Upper lobe of right lung (tissue), 1 donor: ENCODE measurements at regions not wholly inside any gene's neighbourhood (a gene's known extent, or its start where the extent isn't known, plus 50 kb on each side); places are given as distances from the start of the nearest gene placed in this dataset.

Experiments used
- ATAC-seq: fragments of 200-7000 bp; cut with Tn5 transposase; one replicate; pipeline ENCODE4 v1.9.1; 2020; ENCODE audit warnings: mild to moderate bottlenecking, moderate library complexity
- DNase-seq: peaks from one replicate; pipeline ENCODE4 v3.0.0-alpha.2; 2020
- H3K27ac ChIP-seq: fragments of 200-600 bp; one replicate; pipeline ENCODE4 v1.8.0; 2022
- H3K27me3 ChIP-seq: fragments of 200-600 bp; one replicate; pipeline ENCODE4 v1.8.0; 2022; ENCODE audit warnings: mild to moderate bottlenecking
- H3K36me3 ChIP-seq: fragments of 200-600 bp; one replicate; pipeline ENCODE4 v1.8.0; 2022
- H3K4me1 ChIP-seq: fragments of 200-600 bp; one replicate; pipeline ENCODE4 v1.8.0; 2022
- H3K4me3 ChIP-seq: fragments of 200-600 bp; one replicate; pipeline ENCODE4 v1.8.0; 2022; ENCODE audit warnings: mild to moderate bottlenecking
- H3K9me3 ChIP-seq: fragments of 200-600 bp; one replicate; pipeline ENCODE4 v1.8.0; 2022
- CTCF ChIP-seq: fragments of 200-600 bp; IDR thresholded peaks from one replicate; pipeline ENCODE4 v1.8.0; 2022; ENCODE audit warnings: antibody characterized with exemption
- intact Hi-C: fragments of 100-400 bp; cut with DNase I; formaldehyde crosslinking; loops from one replicate; pipeline ENCODE4 v1.11.0; 2022
- donor health status: DM: no; HTN: yes; CAD: no; lungs with severe emphysema.

GRCh38 chr2:67625690-67626475 lies 228.8 kb downstream of the ETAA1 start:
- Histone ChIP-seq H3K4me3 (no peak overlapping the region), H3K4me1 (no peaks in the 10 kb centered on the region), H3K27ac (no peak overlapping the region), H3K36me3 (no peaks in the 10 kb centered on the region), H3K9me3 (no peaks in the 10 kb centered on the region), H3K27me3 (no peaks in the 10 kb centered on the region)
- intact Hi-C loops: no loop called here
- DNase-seq (no peak), ATAC-seq (no peak)
- no peak for TF ChIP-seq CTCF

- TF ChIP-seq CTCF: no peak
- H3K4me3 ChIP-seq: no peak overlapping the region
- no peaks in the 10 kb centered on the region for H3K27me3 ChIP-seq
- no peaks in the 10 kb centered on the region for H3K4me1 ChIP-seq
- ATAC-seq (no peak), DNase-seq (no peak)
- H3K27ac ChIP-seq: no peak overlapping the region
- intact Hi-C loops: no loop called here
- H3K36me3 ChIP-seq: no peaks in the 10 kb centered on the region
- H3K9me3 ChIP-seq: no peaks in the 10 kb centered on the region
Observed at GRCh38 chr2:67626656-67627055, 229.5 kb downstream of the ETAA1 start.

- no peak for TF ChIP-seq CTCF
- Histone ChIP-seq H3K4me1 (no peaks in the 10 kb centered on the region), H3K4me3 (no peak overlapping the region), H3K36me3 (no peaks in the 10 kb centered on the region), H3K27me3 (no peaks in the 10 kb centered on the region), H3K9me3 (no peaks in the 10 kb centered on the region), H3K27ac (no peak overlapping the region)
- intact Hi-C loops: no loop called here
- DNase-seq: no peak
- ATAC-seq: no peak
Observed at GRCh38 chr2:67627456-67628207, 230.5 kb downstream of the ETAA1 start.

- Histone ChIP-seq H3K36me3 (no peaks in the 10 kb centered on the region), H3K27ac (no peak overlapping the region), H3K9me3 (no peaks in the 10 kb centered on the region), H3K27me3 (no peaks in the 10 kb centered on the region), H3K4me3 (no peak overlapping the region), H3K4me1 (no peaks in the 10 kb centered on the region)
- TF ChIP-seq CTCF: no peak
- DNase-seq (no peak), ATAC-seq (no peak)
- intact Hi-C loops: no loop called here
Observed at GRCh38 chr2:67628892-67629291, 231.8 kb downstream of the ETAA1 start.

GRCh38 chr2:67631483-67631882 lies 234.3 kb downstream of the ETAA1 start:
- Histone ChIP-seq H3K36me3 (no peaks in the 10 kb centered on the region), H3K9me3 (no peaks in the 10 kb centered on the region), H3K4me3 (no peak overlapping the region), H3K27ac (no peak overlapping the region), H3K27me3 (no peaks in the 10 kb centered on the region), H3K4me1 (no peaks in the 10 kb centered on the region)
- intact Hi-C loops: no loop called here
- TF ChIP-seq CTCF: no peak
- no peak for DNase-seq
- ATAC-seq: no peak
